HG03571 (cell line): ENCODE measurements at regions not wholly inside any gene's neighbourhood (a gene's known extent, or its start where the extent isn't known, plus 50 kb on each side); places are given as distances from the start of the nearest gene placed in this dataset.
"Not testable (repeated sequence)": the region's sequence is repeated elsewhere in the genome, so short reads cannot be mapped to it uniquely, and the experiment has no call there.

Experiments
- ATAC-seq: cut with Tn5 transposase; IDR thresholded peaks from one replicate; pipeline ENCODE4 v1.9.1; 2021; ENCODE audit not compliant: unreplicated experiment

DNA sequence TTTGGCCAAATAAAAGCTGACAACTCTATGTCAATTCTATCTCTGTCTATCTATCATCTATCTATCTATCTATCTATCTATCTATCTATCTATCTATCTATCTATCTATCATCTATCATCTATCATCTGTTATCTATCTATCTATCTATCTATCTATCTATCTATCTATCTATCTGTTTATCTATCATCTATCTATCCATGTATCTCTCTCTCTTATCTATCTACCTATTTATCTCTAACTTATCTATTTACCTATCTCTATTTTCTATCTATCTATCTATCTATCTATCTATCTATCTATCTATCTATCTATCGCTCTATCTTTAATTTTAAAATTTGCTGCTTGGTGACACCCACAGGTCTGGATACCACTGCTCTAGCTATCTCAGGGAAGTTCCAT is 271.1 kb downstream of the VRK1 start:
- ATAC-seq: not testable (repeated sequence)

DNA sequence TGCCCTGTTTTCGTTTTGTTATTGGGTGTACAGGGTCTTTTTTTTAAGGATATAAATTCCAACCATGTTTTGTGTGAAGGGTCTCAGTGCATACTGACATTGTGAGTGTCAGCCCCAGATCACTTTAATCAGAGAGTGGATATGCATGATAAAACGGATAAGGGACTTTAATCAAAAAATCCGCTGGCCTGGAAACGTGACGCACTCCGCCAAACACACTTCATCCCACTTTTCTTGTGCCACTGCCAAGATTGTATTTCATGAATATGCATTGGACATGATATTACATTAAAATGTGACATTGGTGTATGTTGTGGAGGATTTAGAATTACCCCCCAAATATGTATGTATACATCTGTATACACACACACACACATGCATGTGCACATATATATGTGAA is 273.1 kb downstream of the VRK1 start:
- no peak for ATAC-seq

DNA sequence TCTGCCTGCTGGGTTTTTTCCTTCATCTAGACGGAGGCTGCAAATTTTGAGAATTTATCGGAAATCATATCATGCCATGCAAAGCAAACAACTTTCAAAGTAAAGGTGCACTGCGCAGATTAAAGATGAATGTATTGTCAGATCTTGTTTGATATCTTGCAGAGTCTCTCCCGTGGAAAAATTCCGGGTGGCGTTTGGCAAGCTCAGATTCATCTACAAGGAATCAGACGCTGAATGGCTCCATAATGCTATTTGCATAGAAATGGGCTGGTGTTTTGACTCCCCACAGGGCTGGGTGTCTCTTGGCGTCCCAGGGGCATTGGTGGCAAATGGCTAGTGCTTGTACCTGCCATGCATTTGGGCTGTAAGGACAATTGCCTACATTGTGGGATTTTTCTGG is 274.0 kb downstream of the VRK1 start:
- no peak for ATAC-seq

DNA sequence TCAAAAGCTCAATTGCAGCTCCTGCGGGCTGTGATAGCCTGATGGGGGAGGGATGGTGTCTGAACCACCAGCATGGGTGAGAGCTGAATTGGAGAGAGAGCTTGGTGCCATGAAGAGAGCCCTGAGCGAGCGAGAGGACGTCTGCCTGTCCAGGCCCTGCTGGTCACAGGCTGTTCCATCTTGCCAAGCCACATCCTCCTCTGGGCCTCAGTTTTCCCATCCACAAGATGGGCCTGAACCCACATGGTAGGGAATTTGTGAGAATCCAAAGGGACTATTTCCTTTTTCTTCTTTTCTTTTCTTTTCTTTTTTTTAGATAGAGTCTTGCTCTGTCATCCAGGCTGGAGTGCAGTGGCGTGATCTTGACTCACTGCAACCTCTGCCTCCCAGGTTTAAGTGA is 276.4 kb downstream of the VRK1 start:
- ATAC-seq: no peak

DNA sequence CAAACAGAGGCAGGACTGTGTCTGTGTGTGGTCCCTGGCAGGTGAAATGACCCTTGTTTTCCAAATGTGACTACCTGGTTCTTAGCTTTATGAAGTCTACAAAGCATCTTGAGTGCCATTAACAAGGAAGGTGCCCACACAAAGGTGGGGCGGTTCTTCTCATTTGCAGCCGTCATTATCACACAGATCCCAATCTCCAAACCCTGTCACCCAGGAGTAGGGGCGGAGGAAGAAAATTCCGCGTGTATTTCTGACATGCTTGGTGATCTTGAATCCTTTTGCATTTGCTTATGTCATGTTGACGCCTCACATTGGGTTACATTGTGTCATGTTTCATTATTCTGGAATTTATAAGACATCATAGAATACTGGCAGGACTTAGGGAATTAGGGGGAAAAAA is 277.3 kb downstream of the VRK1 start:
- no peak for ATAC-seq

DNA sequence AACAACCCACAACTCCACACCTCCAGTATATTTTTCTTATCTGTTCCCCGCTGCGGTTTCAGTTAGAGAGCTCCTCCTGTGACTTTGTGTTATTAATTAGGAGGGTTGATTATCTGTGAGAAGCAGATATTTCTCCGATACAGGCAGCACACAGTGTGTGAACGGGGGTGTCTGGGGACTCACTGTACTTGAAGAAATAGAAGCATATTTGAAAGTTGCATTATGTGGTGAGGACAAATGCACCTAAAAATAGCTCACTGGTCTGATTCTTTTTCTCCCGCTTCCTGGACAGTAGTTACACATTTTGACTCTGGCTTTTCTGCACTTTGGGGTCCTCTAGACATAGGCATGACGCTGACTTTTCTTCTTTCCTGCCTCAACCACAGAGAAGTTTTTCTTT is 277.7 kb downstream of the VRK1 start:
- ATAC-seq: no peak

DNA sequence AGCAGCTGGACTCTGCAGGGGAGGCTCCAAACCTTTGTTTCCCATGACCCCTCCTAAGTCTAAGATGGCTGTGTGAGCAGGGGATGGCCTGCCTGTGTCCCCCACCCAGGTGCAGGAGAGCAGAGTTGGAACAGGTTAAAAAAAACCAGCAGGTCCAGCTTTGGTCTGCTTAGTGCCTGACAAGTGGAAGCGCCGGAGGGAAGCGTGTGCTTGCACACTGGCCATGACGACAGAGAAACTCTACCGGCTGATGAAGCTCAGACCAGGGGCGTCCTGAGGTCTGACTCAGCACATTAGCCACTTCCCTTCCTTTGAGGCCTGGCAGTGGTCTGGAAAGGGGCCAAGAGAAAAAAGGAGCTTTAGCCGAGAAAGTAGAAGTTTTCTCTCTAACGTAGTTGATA is 280.1 kb downstream of the VRK1 start:
- ATAC-seq: peak; percentile 65

DNA sequence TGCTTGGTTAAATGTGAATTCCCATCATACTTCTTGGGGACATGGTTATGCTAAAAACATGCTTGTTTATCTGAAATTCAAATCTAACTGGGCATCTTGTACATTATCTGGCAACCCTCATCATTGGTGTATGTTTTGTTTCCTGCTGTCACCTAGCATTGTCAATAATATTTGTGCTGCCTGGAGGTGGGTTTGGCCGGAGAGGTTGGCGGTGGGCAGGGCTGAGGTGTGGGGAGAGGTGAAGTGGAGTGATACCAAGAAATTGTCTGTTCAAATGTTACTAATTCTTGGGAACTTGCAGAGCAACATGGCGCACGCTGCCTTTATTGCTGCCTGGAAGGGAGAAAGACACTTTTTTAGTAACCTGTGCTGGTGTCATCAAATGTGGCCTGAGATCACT is 280.5 kb downstream of the VRK1 start:
- ATAC-seq: no peak

DNA sequence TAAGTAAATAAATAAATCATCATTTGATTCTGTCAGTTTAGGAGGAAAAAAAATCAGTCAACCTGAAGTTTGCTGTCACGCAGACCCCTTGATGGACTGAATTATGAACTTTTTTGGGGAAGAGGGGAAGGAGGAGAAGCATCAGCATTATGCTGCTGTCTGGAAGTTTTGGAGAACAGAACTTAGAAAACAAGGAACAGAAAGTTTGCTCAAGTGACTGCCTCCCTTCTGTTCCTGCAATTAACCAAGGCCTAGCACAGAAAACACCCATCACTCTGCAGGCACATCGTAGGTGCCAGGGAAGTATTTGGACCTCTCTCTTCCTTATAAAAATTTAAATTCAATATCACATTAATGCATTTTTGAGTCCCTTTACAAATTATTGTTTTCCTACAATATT is 283.8 kb downstream of the VRK1 start:
- no peak for ATAC-seq

DNA sequence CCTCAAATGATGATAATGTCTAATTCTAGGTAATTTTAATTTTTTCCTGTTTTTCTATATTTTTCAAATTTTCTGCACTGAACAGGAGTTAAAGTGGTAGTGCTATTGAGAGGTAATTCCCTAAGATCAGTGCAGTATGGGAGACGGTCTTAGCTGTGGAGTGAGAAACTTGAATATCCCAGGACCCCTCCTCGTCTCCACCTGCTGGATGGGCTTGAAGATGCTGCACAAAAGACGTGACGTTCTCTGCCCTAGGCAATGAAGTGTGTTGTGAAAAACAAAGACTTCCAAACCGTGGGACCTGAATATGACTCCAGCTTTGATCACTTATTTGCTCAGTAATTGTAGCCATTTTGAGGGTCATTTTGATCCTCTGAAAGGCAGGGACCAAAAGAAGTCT is 298.1 kb downstream of the VRK1 start:
- no peak for ATAC-seq

DNA sequence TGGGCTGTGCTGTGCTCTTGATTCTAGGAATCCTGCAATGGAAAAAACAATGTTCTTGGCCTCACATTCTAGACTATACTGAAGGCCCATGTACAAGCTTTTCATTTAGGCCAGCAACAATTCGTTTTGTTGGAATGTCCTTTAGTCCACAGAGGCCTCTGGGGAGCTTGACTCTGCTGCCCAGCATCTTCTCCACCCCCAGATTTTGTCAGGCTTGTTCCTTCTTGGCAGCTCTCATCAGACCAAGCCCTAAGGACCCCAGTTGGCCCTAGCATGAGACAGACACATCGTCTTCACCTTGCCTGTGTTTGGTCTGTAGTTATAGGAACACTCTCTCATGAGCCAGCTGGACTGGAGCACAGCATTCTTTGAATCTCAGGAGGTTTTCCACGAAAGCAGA is 300.1 kb downstream of the VRK1 start:
- ATAC-seq: no peak

DNA sequence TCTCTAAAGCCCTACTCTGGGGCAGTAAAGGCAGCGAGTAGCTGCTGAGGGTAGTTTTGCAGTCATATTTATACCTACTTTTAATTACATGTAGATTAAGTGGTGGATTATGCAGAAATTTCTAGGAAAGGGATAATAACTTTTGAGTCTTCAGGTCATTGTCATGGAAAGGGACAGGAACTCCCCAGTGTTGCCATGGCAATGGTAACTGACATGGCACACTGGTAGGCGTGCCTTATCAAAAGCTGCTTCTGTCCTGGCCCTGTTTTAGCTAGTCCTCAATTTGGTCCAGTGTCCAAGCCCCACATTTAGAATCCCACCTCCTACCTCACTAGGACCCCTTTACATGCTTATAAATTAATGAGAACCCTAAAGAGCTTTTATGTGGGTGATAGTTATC is 303.1 kb downstream of the VRK1 start:
- ATAC-seq: no peak

DNA sequence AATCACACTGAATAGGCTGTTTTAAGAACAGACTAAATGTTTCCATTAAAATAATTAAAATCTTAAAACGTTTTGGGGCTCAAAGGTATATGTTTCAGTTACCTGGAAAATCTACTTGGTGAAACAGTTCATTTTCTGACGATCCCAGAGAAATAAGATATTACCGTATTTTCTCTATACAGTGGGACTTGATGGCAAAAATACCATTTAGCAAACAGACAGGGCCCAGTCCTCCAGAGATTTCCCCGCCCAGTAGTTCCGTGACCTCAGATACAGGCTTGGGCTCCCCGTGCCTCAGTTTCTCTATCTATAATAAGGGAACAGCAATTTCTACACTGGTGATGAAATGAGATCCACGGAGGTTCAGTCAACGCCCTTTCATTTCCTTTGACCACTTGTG is 304.4 kb downstream of the VRK1 start:
- ATAC-seq: no peak

DNA sequence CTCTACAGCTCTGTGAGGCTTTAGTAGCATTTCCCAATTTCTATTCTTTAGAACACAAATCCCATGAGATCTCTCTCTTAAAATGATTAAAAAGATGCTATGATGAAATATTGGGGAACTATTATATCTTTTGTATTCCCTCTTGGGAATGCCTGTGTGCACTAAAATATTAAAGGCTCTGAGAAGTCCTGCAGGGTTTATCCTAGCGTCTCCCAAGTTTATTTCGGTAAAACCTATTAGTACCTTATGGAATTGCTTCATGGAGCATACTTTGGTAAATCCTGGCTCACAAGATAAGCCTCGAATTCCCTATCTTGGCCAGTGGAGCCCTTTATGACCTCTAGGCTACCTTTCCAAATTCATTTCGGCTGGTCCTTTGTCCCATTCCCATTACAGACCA is 306.8 kb downstream of the VRK1 start:
- no peak for ATAC-seq

DNA sequence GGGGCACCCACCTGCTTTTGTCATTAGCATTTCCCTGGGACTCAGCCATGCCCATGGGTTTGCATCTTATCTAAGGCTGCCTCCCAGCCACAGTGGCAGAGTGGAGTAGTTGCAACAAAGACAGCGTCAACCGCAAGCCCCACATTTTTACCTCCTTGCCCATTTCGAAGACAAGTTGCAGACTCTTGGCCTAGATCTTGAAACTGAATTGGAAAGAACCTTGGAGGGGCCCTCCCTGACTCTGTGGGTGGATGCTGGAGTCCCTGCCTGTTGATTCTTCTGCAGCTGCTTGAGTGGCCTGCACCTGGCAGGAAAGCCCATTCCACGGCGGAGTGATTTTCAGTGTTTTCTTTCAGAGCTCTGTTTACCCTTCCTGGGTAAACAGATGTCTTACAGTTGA is 309.0 kb downstream of the VRK1 start:
- ATAC-seq: no peak

DNA sequence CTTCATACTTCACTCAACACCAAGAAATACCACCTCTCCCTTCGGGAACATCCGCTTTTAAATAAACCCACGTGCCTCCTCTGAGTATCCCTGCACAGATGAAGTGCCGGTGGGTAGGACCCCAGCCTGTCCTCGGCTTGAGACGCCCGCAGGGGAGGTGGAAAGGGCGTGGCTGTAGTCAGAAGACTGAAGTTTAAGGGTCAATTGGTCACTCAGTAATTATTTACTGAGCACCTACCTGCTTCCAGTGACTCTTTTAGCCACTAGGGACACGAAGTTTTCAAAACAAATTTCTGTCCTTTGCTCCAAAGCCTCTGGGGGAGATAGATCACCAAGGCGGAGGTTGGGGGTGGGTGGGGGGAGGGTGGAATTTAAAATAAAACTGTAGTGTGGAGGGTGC is 309.4 kb downstream of the VRK1 start:
- ATAC-seq: no peak

DNA sequence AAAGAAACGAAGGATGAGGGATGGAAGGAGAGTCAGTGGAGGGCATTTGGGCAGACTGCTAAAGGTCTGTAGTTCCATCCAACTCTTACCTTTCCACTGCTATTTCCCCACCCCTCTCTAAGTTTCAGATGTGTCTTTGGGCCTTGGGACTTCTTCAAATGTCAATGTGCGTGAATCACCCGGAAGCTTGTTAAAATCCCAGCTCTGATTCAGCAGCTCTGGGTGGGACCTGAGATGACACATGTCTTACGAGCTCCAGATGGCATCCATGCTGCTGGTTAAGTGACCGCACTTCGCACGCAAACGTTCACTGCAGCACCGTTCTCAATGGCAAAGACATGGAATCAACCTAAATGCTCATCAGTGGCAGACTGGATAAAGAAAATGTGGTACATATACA is 309.9 kb downstream of the VRK1 start:
- ATAC-seq: no peak

DNA sequence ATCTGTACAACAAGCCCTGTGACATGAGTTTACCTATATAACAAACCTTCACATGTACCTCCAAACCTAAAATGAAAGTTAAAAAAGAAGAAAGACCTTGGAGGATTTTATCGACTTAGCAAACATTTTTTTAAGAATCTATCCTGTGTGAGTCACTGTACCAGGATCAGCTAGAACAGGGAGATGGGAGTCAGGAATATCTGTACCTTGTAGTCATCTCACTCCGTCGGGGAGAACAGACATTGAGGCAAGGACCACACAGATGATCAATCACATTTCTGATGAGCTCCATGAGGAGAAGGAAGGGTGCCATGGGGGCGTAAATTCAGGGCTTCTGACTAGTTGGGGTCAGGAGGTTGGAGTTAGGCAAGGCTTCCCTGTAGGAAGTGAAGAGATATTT is 310.6 kb downstream of the VRK1 start:
- ATAC-seq: no peak

DNA sequence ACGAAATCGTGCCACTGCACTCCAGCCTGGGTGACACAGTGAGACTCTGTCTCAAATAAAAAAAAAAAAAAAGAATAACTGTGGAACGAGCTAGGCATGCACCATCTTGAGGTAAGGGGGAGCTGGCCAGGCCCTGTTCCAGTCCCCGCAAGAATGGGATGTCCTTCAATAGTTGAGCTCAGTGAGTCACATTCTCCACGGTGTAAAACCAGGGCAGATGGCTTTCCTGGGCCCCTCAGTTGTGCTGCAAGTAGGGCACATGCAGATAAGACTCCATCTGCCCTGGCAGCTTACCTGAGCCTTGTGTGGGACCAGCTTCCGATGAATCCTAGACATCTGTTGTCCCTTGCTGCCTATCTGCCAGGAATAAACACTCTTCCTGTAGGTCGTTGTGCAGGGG is 312.1 kb downstream of the VRK1 start:
- ATAC-seq: no peak

DNA sequence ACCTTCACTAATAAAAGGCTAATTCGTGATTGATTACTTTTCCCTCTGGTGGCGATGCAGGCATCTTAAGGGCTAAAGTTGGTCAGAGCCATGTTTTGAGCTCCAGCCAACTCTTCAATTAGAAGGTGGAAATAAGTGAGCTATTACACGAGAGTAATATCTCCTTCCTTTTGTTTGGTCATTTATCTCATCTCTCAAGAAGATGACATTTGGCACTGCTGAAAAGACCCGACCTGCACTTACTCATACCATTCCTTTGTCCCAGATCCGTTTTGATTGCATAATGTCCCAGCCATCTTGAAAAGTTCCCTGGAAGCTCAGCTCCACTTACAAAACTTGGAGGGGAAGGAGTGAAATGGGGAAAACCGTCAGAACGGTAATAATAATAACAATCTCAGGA is 316.2 kb downstream of the VRK1 start:
- ATAC-seq: no peak

DNA sequence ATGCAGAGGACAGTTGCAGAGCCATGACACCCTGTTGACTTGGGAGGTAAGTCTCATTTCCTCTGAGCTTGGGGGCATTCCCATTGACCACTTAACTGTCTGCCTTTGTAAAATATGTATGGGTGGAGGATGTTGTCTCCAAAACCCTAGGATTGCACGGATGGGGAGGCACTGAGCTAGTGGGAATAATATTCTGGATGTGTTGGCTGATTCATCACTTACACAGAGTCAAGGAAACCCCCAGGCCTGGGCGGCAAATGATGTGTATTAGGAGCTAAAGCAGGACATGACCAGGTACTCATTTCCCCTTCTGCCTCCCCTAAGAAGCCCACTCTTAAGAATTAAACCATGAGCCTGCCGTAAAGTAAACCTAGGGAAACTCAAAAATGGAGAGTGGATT is 319.4 kb downstream of the VRK1 start:
- no peak for ATAC-seq

DNA sequence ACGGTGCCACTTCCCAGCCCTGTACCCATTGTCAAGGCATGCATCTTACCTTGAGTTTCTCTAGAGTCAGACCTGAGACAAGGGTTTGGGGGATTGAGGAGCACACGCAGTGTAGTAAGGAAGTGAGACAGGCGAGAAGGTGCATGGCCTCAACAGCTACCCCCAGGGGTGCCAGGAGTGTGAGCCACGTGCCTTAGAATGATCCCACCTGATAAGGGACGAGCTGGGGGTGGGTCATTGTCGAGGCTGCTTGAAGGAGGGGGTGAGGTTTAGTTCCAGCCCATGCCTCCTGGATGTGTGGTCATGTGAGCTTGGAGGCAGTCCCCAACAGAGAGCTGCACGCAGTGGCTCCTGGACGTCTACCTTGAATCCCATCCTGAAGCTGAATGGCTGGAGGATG is 320.5 kb downstream of the VRK1 start:
- ATAC-seq: no peak

DNA sequence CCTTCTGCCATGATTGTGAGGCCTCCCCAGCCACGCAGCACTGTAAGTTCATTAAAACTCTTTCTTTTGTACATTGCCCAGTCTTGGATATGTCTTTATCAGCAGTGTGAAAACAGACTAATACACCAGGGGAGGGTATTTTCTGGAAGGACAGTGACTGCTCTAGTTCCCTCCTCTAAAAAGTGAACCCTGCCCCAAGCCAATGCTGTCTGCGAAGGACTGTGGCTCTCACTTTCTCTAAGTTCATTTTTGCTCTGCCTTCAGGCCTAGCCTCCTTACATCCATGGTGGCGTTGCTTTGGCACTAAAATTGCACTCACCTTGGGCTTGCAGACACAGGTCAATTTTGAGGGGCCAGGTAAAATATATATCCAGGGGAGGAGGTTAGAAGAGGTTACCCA is 323.0 kb downstream of the VRK1 start:
- ATAC-seq: no peak

DNA sequence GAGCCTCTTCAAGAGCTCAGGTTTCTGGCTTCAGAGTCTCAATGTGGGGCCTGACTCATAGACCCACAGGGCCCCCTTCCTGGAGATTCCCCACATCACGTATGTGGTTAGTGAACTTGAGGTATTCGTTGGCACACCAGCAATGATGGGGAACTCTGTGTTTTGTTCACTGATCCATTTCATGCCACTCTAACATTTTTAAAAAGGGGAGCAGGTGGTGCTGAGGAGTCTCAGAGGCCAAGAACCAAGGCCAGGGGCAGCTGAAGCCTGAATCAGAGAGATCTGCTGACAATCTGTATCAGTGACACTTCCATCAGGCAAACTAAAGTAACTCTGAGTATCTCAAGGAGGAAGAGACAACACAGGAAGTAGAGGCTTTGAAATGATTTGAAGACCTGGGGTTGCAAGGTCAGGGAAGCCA is 323.4 kb downstream of the VRK1 start:
- ATAC-seq: no peak
